Activated T-cell treated with anti-CD3 and anti-CD28 coated beads, Interleukin-2, amount 50 U/mL, for 4 hours (primary cell): ENCODE measurements at regions not wholly inside any gene's neighbourhood (a gene's known extent, or its start where the extent isn't known, plus 50 kb on each side); places are given as distances from the start of the nearest gene placed in this dataset.

Experiments used
- ATAC-seq, 2 donors: fragments of 200-7000 bp; cut with Tn5 transposase; one replicate each; pipeline ENCODE4 v1.10.0; 2021
- DNase-seq: peaks from one replicate; pipeline ENCODE4 v3.0.0-alpha.2; 2020
- H3K27me3 Mint-ChIP-seq: one replicate; pipeline ENCODE4 v1.8.0; 2021; ENCODE audit warnings: low read depth, mixed read lengths
- H3K36me3 Mint-ChIP-seq: one replicate; pipeline ENCODE4 v1.8.0; 2022; ENCODE audit warnings: mixed read lengths; ENCODE audit not compliant: insufficient read depth
- H3K4me1 Mint-ChIP-seq: one replicate; pipeline ENCODE4 v1.8.0; 2021; ENCODE audit warnings: low read depth, mixed read lengths
- H3K4me3 Mint-ChIP-seq: one replicate; pipeline ENCODE4 v1.8.0; 2021; ENCODE audit warnings: mild to moderate bottlenecking, moderate library complexity, mixed read lengths
- H3K9me3 Mint-ChIP-seq: one replicate; pipeline ENCODE4 v1.8.0; 2021; ENCODE audit warnings: mixed read lengths

DNA sequence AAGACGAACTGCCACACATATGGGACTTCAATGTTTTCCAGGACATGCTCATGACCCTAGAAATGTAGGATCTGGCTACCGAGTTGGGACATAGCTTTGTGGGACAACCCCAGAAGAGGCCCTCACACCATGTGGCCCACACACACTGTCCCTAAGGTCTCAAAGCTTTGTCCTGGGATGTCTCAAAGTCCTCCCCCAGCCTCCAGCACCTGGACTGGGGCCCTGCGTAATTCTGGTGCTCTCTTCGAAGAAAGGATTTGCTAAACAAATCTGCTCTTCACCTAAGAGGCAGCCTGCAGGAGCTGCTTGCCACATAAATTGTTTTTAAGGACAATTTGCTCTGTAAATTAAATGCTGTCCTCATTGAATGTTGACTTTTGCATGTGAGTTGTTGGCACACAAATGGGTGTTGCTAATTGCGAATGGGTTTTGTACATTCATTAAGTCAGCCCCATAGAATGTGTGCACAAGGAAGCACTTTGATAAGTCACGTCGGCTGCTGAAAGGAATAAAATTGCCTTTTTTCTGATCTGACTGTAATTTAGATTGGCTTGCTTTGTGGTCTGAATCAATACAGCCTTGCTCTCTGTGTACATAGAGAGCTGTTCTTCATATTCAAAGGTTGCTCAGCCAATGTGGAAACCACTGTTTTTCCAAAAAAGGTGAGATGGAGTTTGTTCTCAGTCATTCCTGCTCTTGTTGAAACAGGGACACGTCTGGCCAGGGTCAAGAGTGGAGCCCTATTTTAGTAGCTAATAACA lies 161.6 kb upstream of the PWP1 start:
- ATAC-seq (no peak), DNase-seq (no peak)
- Mint-ChIP-seq H3K27me3 (no peaks in the 10 kb centered on the region), H3K4me1 (no peaks in the 10 kb centered on the region), H3K36me3 (peaks cover 32% of the 10 kb centered on the region), H3K4me3 (no peak overlapping the region), H3K9me3 (peaks cover 8% of the 10 kb centered on the region)

DNA sequence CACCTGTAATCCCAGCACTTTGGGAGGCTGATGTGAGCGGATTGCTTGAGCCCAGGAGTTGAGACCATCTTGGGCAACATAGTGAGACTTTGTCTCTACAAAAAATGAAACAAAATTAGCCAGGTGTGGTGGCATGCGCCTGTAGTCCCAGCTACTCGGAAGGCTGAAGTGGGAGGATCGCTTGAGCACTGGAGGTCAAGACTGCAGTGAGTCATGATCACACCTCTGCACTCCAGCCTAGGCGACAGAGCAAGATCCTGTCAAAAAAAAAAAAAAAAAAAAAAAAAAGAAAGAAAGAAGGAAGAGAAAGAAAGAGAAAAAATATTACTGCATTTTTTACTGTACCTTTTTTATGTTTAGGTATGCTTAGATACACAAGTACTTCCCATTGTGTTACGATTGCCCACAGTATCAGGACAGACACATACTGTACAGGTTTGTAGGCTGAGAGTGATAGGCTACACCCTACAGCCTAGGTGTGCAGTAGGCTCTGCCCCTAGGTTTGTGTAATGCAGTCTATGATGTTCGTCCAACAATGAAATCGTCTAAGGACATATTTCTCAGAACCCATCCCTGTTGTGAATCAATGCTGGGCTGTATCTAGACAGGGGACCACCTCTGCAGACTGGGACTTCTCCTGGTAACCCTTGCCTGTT lies 160.4 kb upstream of the PWP1 start:
- no peaks in the 10 kb centered on the region for H3K27me3 Mint-ChIP-seq
- no peak for ATAC-seq
- H3K4me1 Mint-ChIP-seq, result no peaks in the 10 kb centered on the region

GRCh38 chr12:107525719-107526554 lies 159.7 kb upstream of the PWP1 start:
- H3K9me3 Mint-ChIP-seq, result peaks cover 8% of the 10 kb centered on the region
- no peaks in the 10 kb centered on the region for H3K27me3 Mint-ChIP-seq
- DNase-seq (no peak), ATAC-seq (no peak)
- no peak overlapping the region for H3K4me3 Mint-ChIP-seq
- H3K36me3 Mint-ChIP-seq, result peaks cover 16% of the 10 kb centered on the region
- H3K4me1 Mint-ChIP-seq, result no peaks in the 10 kb centered on the region

More for the DNA sequence above, 160.4 kb upstream of the PWP1 start:
- Mint-ChIP-seq H3K9me3 (peaks cover 8% of the 10 kb centered on the region), H3K36me3 (peaks cover 24% of the 10 kb centered on the region), H3K4me3 (no peak overlapping the region)
- no peak for DNase-seq

DNA sequence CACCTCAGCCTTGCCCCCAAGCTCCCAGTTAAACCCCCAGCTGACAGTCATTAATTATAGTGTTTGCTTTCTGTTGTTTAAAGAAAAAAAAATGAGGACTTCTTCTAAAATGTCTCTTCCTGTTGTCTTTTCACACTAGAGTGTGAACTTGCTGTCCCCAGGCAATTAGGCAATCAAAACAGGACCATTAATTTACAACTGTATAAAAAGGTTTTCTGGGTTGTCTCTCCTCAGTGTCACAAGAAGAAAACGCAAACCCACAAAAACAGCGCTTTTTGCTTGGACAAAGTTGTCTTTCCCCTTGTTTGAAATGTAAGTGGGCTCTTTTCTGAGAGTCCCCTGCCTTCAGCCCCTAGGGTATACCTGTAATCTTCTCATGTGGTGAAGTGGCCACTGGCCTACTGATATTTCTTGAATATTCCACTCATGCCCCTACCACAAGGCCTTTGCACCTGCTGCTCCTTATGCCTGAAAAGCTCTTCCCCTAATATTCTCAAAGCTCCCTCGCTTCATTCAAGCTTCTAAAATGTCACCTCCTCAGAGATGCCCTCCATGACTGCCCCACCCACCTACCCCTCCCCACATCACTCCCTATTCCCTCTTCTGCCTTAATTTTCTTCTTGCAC lies 158.9 kb upstream of the PWP1 start:
- peaks cover 4% of the 10 kb centered on the region for H3K9me3 Mint-ChIP-seq
- H3K27me3 Mint-ChIP-seq, result no peaks in the 10 kb centered on the region
- no peaks in the 10 kb centered on the region for H3K4me1 Mint-ChIP-seq
- no peak for DNase-seq
- H3K36me3 Mint-ChIP-seq, result peaks cover 11% of the 10 kb centered on the region
- no peak for ATAC-seq
- H3K4me3 Mint-ChIP-seq, result no peak overlapping the region

- DNase-seq (no peak), ATAC-seq (no peak)
- Mint-ChIP-seq H3K4me3 (no peak overlapping the region), H3K9me3 (peaks cover 14% of the 10 kb centered on the region), H3K27me3 (no peaks in the 10 kb centered on the region), H3K36me3 (peaks cover 6% of the 10 kb centered on the region), H3K4me1 (peaks cover 3% of the 10 kb centered on the region)
Observed at GRCh38 chr12:107528731-107529365, 156.8 kb upstream of the PWP1 start.

- peaks cover 6% of the 10 kb centered on the region for H3K36me3 Mint-ChIP-seq
- H3K27me3 Mint-ChIP-seq, result no peaks in the 10 kb centered on the region
- no peak for ATAC-seq
- no peak for DNase-seq
- peaks cover 14% of the 10 kb centered on the region for H3K9me3 Mint-ChIP-seq
- peaks cover 3% of the 10 kb centered on the region for H3K4me1 Mint-ChIP-seq
- no peak overlapping the region for H3K4me3 Mint-ChIP-seq
Observed at GRCh38 chr12:107529991-107530390, 155.6 kb upstream of the PWP1 start.

DNA sequence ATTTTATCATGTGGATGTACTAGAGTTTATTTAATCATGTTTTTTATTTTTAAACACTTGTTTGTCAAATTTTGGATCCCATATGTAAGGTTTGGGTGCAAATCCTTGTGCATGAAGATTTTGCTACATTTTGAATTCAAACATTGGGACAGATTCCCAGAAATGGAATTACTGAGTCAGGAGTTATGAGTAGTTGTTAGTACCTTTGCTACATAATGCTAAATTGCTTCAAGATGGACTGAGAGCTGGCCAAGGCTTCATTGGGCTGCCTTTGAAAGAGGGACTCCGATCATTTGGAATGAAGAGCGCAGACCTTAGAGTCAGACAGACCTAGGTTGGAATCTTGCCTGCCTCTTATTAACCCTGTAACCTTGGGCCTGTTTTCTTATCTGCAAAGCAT lies 154.9 kb upstream of the PWP1 start:
- Mint-ChIP-seq H3K36me3 (peaks cover 6% of the 10 kb centered on the region), H3K27me3 (no peaks in the 10 kb centered on the region)
- no peak for ATAC-seq

DNA sequence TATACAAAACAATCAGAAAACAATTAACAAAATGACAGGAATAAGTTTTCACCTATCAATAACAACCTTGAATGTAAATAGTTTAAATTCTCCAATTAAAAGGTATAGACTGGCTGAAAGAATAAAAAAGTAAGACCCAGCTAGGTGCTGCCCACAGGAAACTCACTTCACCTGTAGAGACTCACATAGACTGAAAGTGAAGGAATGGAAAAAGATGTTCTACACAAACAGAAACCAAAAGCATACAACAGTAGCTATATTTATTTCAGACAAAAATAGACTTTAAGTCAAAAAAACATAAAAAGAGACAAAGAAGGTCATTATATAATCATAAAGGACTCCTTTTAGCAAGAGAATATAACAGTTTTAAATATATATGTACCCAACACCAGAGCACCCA lies 152.4 kb upstream of the PWP1 start:
- H3K4me1 Mint-ChIP-seq, result peaks cover 6% of the 10 kb centered on the region
- no peak overlapping the region for H3K4me3 Mint-ChIP-seq
- H3K27me3 Mint-ChIP-seq, result no peaks in the 10 kb centered on the region
- DNase-seq (no peak), ATAC-seq (no peak)
- peaks cover 14% of the 10 kb centered on the region for H3K9me3 Mint-ChIP-seq
- peaks cover 4% of the 10 kb centered on the region for H3K36me3 Mint-ChIP-seq

More for the DNA sequence above, 154.9 kb upstream of the PWP1 start:
- Mint-ChIP-seq H3K9me3 (peaks cover 14% of the 10 kb centered on the region), H3K4me3 (no peak overlapping the region), H3K4me1 (peaks cover 3% of the 10 kb centered on the region)
- no peak for DNase-seq

- Mint-ChIP-seq H3K36me3 (peaks cover 3% of the 10 kb centered on the region), H3K9me3 (peaks cover 14% of the 10 kb centered on the region), H3K4me3 (no peak overlapping the region), H3K4me1 (peaks cover 10% of the 10 kb centered on the region), H3K27me3 (no peaks in the 10 kb centered on the region)
- ATAC-seq, result no peak
- no peak for DNase-seq
Observed at GRCh38 chr12:107536613-107537012, 149.0 kb upstream of the PWP1 start.

DNA sequence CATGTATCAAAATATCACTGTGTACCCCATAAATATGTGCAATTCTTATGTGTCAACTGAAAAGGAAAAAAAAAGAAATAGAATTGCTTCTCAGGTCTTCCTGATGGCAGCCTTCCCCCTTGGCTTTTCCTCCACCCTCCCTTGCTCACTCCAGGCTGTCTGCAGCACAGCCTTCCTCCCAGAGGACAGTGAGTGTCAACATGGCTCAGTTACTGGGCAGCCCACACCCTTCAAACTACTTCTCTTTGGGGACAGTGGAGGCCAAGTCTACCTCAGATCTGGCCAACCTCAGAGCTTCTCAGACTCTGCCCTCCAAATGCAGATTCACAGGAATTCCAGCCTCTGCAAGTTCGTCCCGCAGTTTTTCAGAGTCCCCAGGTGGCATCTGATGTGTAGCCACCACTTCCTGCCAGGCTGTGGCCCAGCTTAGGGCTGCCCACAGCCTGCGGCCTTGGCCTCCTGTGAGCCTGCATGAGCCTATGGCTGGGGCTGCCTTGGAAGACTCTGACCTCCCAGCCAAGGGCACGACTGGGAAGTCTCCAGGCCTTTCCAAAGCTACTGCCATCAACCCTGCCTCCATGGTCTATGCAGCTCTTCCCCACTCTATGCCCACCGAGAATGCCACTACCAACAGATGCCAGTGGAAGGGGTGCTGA lies 148.0 kb upstream of the PWP1 start:
- Mint-ChIP-seq H3K27me3 (no peaks in the 10 kb centered on the region), H3K4me1 (peaks cover 10% of the 10 kb centered on the region), H3K36me3 (no peaks in the 10 kb centered on the region), H3K9me3 (peaks cover 11% of the 10 kb centered on the region), H3K4me3 (no peak overlapping the region)
- ATAC-seq (no peak), DNase-seq (no peak)

GRCh38 chr12:107539196-107539939 lies 146.2 kb upstream of the PWP1 start:
- DNase-seq, result no peak
- H3K9me3 Mint-ChIP-seq, result no peaks in the 10 kb centered on the region
- H3K27me3 Mint-ChIP-seq, result no peaks in the 10 kb centered on the region
- H3K36me3 Mint-ChIP-seq, result peaks cover 3% of the 10 kb centered on the region
- ATAC-seq, result no peak
- no peak overlapping the region for H3K4me3 Mint-ChIP-seq
- H3K4me1 Mint-ChIP-seq, result peaks cover 7% of the 10 kb centered on the region

GRCh38 chr12:107541001-107541705 lies 144.4 kb upstream of the PWP1 start:
- Mint-ChIP-seq H3K27me3 (no peaks in the 10 kb centered on the region), H3K36me3 (peaks cover 9% of the 10 kb centered on the region), H3K4me3 (no peak overlapping the region), H3K4me1 (peaks cover 7% of the 10 kb centered on the region), H3K9me3 (no peaks in the 10 kb centered on the region)
- DNase-seq (no peak), ATAC-seq (no peak)
